H4 (cell line): ENCODE measurements at regions not wholly inside any gene's neighbourhood (a gene's known extent, or its start where the extent isn't known, plus 50 kb on each side); places are given as distances from the start of the nearest gene placed in this dataset.

Experiments
- DNase-seq: peaks from one replicate; pipeline ENCODE4 v3.0.0-alpha.2; 2015; ENCODE audit warnings: low spot score

DNA sequence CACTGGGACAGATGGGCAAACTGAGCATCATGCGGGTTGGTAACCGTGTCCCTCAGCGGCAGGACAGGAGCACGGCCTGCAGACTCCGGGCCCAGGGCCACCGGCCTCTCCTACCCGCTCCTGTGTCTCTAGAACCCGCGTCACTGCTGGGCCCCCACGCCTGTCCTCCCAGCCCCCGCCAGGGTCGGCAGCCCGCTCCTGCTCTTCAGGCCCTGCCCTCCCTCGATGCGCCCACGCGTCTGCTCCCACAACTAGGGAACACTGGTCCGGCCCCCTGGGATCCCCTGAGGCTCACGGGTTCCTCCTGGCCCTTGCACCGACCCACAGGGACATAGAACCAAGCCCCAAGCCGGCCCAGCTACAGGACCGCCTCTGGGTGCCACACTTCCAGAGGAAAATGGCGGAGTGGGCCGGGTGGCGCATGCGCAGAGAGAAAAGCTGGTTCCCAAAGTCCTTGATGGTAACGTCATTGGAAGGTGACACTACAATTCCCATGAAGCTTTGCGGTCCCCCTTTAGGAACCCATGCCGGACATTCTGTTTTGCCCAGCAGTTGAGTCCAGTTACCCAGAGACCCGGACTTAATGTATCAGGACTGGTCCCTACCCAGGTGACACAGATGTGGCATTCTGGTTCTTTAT lies 2712.5 kb upstream of the OR11H1 start:
- peak; percentile 21 for DNase-seq
